ENCODE measurements at regions not wholly inside any gene's neighbourhood (a gene's known extent, or its start where the extent isn't known, plus 50 kb on each side); places are given as distances from the start of the nearest gene placed in this dataset.

- 83% methylated on average over 2 of the region's 2 CpGs for WGBS
- no peaks in the 10 kb centered on the region for H3K9me3 ChIP-seq (ENCODE audit: control insufficient read depth in 4 of 4, low read length in 3 of 4)
- TF ChIP-seq SP1 (IDR thresholded peaks at IDR 0.05) (no peak), ZBTB33 (IDR thresholded peaks at IDR 0.05) (no peak), RAD21 (IDR thresholded peaks at IDR 0.05) (no peak), FOXA2 (IDR thresholded peaks at IDR 0.05) (no peak), GABPA (IDR thresholded peaks at IDR 0.05 in 1 of 2, conservative IDR thresholded peaks at IDR 0.05 in 1 of 2) (no peak), EGR1 (IDR thresholded peaks at IDR 0.05; ENCODE audit: low read depth in 2 of 2) (no peak), FOXA1 (IDR thresholded peaks at IDR 0.05) (no peak), YY1 (IDR thresholded peaks at IDR 0.05) (no peak), JUND (IDR thresholded peaks at IDR 0.05) (no peak), TAF1 (conservative IDR thresholded peaks at IDR 0.05) (no peak), RXRA (IDR thresholded peaks at IDR 0.05) (no peak)
- H3K4me3 ChIP-seq (ENCODE audit: low read depth in 1 of 3, low read length in 3 of 3) = no peak overlapping the region
- no peak overlapping the region for H3K9ac ChIP-seq (ENCODE audit: low read depth in 1 of 2, low read length in 2 of 2)
- H3K27ac ChIP-seq (ENCODE audit: low read depth in 1 of 2, low read length in 2 of 2) = no peak overlapping the region
- H3K27me3 ChIP-seq (ENCODE audit: control insufficient read depth in 4 of 4, insufficient read depth in 4 of 4, low read length in 3 of 4) = no peaks in the 10 kb centered on the region
- H3K36me3 ChIP-seq (ENCODE audit: control insufficient read depth in 4 of 4, insufficient read depth in 3 of 4, low read depth in 1 of 4, low read length in 3 of 4) = no peaks in the 10 kb centered on the region
- no peak for DNase-seq (ENCODE audit: low spot score)
- H3K4me1 ChIP-seq (ENCODE audit: control insufficient read depth in 4 of 4, insufficient read depth in 4 of 4, low read length in 3 of 4) = no peaks in the 10 kb centered on the region
Observed at GRCh38 chr14:47872588-47872987, 197.2 kb upstream of the MDGA2 start.

- Histone ChIP-seq H3K9me3 (ENCODE audit: control insufficient read depth in 4 of 4, low read length in 3 of 4) (no peaks in the 10 kb centered on the region), H3K4me1 (ENCODE audit: control insufficient read depth in 4 of 4, insufficient read depth in 4 of 4, low read length in 3 of 4) (no peaks in the 10 kb centered on the region), H3K4me3 (ENCODE audit: low read depth in 1 of 3, low read length in 3 of 3) (no peak overlapping the region), H3K9ac (ENCODE audit: low read depth in 1 of 2, low read length in 2 of 2) (no peak overlapping the region), H3K27me3 (ENCODE audit: control insufficient read depth in 4 of 4, insufficient read depth in 4 of 4, low read length in 3 of 4) (no peaks in the 10 kb centered on the region), H3K36me3 (ENCODE audit: control insufficient read depth in 4 of 4, insufficient read depth in 3 of 4, low read depth in 1 of 4, low read length in 3 of 4) (no peaks in the 10 kb centered on the region), H3K27ac (ENCODE audit: low read depth in 1 of 2, low read length in 2 of 2) (no peak overlapping the region)
- no peak for DNase-seq (ENCODE audit: low spot score)
- TF ChIP-seq CTCF (IDR thresholded peaks at IDR 0.05; ENCODE audit: low read depth, low read length, missing input control) (no peak), SP1 (IDR thresholded peaks at IDR 0.05) (no peak), JUND (IDR thresholded peaks at IDR 0.05) (no peak), ZBTB33 (IDR thresholded peaks at IDR 0.05) (no peak), FOXA1 (IDR thresholded peaks at IDR 0.05) (no peak), REST (IDR thresholded peaks at IDR 0.05) (no peak), HNF4A (conservative IDR thresholded peaks at IDR 0.05) (no peak), EGR1 (IDR thresholded peaks at IDR 0.05; ENCODE audit: low read depth in 2 of 2) (no peak), YY1 (IDR thresholded peaks at IDR 0.05) (no peak), GABPA (IDR thresholded peaks at IDR 0.05 in 1 of 2, conservative IDR thresholded peaks at IDR 0.05 in 1 of 2) (no peak), RXRA (IDR thresholded peaks at IDR 0.05) (no peak), TAF1 (conservative IDR thresholded peaks at IDR 0.05) (no peak), ATF3 (IDR thresholded peaks at IDR 0.05) (no peak), HNF4G (IDR thresholded peaks at IDR 0.05) (no peak), RAD21 (IDR thresholded peaks at IDR 0.05) (no peak)
Observed at GRCh38 chr14:47863441-47863840, 188.0 kb upstream of the MDGA2 start.
